ENCODE measurements at regions not wholly inside any gene's neighbourhood (a gene's known extent, or its start where the extent isn't known, plus 50 kb on each side); places are given as distances from the start of the nearest gene placed in this dataset.

DNA sequence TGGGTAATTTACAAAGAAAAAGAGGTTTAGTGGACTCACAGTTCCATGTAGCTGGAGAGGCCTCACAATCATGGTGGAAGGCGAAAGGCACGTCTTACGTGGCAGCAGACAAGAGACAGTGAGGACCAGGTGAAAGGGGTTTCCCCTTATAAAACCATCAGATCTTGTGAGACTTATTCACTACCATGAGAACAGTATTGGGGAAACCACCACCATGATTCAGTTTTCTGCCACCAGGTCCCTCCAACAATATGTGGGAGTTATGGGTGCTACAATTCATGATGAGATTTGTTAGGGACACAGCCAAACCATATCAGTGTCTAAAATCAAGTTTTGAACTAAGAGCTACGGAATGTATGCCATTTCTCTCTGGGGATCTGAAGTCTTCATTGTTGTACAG, 354.8 kb upstream of the C2CD4B start:
- DNase-seq (ENCODE audit: low read depth, low spot score): no peak
- in situ Hi-C loops (cut with HindIII; ENCODE audit: low pct_unique_long_range_greater_than_20kb, low sequenced_read_pairs): no loop called here

DNA sequence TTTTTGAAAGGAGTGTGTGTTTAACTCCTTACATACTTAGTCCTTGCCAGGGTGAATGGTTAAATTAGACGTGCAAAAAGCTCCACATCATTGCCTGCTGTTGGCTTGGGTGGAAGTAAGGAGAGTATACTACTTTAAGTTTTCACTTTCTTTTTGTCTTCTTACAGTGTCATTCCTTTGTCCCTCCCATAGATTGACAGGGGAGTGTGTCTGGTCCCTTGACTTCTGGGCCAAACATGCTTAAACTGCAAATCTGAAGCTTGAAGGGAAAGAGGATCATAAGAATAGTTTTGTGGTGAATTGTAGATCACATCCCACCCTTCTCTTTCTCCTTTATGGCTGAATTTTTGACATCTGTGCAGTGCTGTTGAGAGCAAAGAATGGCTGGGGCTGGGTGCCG, 355.8 kb upstream of the C2CD4B start:
- in situ Hi-C loops (cut with HindIII; ENCODE audit: low pct_unique_long_range_greater_than_20kb, low sequenced_read_pairs): no loop called here
- DNase-seq (ENCODE audit: low read depth, low spot score): no peak

DNA sequence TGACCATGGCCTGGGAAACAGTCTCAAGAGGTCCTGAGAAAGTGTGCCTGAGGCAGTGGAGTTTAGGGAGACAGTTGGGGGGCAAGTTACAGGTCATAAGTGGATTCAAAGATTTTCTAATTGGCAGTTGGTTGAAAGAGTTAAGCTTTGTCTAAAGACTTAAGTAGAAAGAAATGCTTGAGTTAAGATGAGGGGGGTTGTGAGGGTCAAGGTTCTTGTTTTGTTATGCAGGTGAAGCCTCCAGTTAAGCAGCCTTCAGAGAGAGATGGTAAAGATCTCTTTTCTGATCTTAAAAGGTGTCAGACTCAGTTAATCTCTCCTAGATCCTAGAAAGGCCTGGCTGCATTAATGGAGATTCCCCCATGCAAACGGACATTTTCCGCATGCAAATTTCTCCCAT, 356.3 kb upstream of the C2CD4B start:
- in situ Hi-C loops (cut with HindIII; ENCODE audit: low pct_unique_long_range_greater_than_20kb, low sequenced_read_pairs): no loop called here
- DNase-seq (ENCODE audit: low read depth, low spot score): no peak

DNA sequence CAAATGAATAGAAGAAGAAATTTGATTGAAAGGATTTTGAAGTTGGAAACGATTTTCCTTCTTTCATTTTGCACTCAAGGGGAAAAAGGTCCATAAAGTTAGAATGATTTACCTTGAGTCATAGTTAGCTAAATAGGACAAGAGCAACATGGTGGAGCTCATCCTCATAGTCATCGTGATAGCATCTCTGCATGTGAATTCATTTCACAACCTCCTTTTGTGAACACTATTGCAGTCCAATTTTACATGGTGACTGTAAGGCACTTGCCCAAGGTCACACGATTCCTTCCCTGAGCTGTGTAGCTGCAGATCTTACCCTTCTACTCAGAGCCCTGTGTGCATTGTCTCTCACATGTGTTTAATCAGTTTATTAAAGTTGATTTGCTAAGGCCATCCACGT, 359.8 kb upstream of the C2CD4B start:
- no peak for DNase-seq (ENCODE audit: low read depth, low spot score)
- in situ Hi-C loops (cut with HindIII; ENCODE audit: low pct_unique_long_range_greater_than_20kb, low sequenced_read_pairs): no loop called here

DNA sequence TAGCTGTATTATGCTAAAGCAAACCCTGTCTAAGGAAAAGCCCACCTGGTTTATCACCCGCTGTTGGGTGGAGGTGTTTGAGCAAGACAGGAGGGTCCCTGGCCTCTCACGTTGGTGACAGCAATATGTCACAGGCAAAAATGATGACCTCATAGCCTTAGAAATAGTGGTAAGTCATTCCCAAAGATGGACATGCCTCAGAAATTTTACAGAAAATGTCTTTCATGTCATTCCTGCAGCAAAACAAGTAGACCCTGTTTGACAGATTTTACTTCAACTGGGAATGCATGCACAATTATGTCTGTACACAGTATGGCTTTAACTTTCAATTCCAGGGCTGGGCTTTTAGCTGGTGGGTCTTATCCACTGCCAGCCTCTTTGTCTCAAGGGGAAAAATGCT, 362.3 kb upstream of the C2CD4B start:
- in situ Hi-C loops (cut with HindIII; ENCODE audit: low pct_unique_long_range_greater_than_20kb, low sequenced_read_pairs): no loop called here
- no peak for DNase-seq (ENCODE audit: low read depth, low spot score)

DNA sequence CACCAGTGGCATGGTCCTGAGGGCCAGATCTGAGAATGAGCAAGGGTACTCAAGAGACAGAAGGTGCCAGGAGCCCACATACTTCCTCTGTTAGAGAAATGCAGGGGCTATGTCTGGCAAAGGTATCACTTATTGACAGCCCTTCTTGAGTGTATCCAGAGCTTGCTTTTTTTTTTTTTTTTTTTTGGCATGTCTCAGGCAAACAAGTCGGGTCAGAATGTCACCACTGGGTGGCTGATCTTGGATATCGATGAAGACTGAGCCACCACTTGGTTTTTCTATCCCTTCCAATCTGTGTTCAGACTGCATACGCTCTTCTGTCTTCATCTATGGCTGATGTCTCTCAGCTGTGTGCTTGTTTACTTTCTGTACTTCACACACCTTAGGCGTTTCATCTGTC, 363.4 kb upstream of the C2CD4B start:
- in situ Hi-C loops (cut with HindIII; ENCODE audit: low pct_unique_long_range_greater_than_20kb, low sequenced_read_pairs): no loop called here
- no peak for DNase-seq (ENCODE audit: low read depth, low spot score)

DNA sequence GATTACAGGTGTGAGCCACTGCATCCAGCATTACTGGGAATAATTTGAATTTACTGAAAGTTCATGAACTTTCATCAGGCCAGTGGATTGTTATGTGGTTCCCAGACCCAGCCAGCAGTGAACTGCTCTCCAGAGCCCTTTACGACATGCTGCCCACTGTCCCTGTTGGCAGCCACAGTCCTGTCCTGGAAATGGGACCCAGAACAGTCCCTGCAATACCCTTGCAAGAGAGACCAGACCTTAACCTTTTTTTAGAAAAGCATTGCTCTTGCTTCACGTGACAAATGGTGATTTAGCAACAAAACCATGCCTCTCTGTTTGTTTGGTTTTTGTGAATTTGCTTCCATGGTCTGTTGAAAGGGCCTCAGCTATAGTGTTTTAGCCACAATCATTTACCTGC, 367.3 kb upstream of the C2CD4B start:
- DNase-seq (ENCODE audit: low read depth, low spot score): no peak
- in situ Hi-C loops (cut with HindIII; ENCODE audit: low pct_unique_long_range_greater_than_20kb, low sequenced_read_pairs): no loop called here

DNA sequence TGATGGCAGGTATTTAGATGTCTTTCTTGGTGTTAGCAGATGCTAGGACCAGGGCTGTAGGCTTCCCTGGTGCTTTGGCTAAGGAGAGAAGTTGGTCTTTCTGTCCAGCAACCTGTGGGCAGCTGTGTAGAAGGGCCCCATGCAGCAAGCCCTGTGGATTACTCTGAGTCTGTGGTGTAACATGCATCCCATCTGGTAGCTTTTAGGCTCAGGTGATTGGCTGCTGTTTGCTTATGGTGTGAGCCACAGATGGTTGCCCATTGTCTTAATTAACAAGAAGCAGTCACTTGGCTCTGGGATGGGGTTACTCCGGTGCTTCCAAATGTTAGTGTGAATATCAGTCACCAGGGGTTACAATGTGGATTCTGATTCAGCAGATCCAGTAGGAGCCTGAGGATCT, 368.6 kb upstream of the C2CD4B start:
- in situ Hi-C loops (cut with HindIII; ENCODE audit: low pct_unique_long_range_greater_than_20kb, low sequenced_read_pairs): no loop called here
- DNase-seq (ENCODE audit: low read depth, low spot score): no peak

DNA sequence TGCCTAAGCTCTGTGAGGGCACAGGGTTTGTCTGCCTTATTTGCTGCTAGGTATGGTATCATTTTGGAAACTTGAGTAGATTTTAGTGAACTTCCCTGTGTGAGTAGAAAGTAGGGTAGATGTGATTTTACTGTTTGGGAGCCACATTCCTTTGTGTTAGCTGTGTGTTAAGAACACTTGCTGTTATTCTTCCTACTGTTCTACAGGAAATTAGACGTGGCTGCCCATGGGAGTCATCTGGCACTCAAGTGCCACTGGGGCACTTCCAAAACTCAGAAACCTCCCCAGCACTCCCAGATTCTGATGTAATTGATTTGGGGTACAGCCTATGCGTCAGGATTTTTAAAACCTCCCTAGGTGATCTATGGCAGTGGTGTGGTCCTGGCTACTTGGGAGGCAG, 369.9 kb upstream of the C2CD4B start:
- in situ Hi-C loops (cut with HindIII; ENCODE audit: low pct_unique_long_range_greater_than_20kb, low sequenced_read_pairs): no loop called here
- DNase-seq (ENCODE audit: low read depth, low spot score): no peak

DNA sequence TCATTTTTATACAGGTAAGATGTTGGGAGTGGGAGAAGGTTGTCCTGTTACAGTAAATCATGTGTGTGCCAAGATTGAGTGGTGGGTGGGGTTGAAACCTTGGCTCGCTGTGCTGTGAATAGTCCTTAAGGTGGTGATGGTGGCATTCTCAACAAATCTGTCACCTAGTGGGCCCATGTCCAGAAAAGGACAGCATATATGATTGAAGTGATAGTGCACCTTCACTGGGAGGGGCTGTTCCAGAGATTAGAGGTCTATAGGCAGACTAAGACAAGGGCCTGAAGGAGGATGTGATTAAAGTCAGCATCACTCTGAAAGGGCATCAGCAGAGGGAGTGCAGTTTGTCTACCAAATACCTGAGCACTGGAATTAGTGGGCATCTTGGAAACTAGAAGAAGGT, 374.2 kb upstream of the C2CD4B start:
- in situ Hi-C loops (cut with HindIII; ENCODE audit: low pct_unique_long_range_greater_than_20kb, low sequenced_read_pairs): no loop called here
- DNase-seq (ENCODE audit: low read depth, low spot score): no peak

DNA sequence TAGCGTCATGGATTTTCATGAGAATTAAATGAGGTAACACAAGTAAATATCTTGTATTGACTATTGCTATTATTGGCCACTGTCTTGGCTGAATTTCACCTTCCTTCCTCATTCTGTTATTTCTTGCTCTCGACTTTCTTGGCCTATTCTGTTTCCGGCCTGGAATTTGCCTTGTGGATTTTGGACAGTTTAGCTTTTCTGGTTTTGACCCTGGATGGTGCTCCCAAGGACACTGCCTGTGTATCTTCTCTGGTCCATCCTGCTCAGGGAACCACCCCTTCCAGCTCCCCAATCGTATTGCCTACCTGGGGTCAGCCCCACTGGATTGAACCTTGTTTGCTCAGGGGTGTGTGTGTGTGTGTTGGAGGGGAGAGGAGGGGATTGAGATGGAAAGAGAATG, 376.2 kb upstream of the C2CD4B start:
- in situ Hi-C loops (cut with HindIII; ENCODE audit: low pct_unique_long_range_greater_than_20kb, low sequenced_read_pairs): no loop called here

DNA sequence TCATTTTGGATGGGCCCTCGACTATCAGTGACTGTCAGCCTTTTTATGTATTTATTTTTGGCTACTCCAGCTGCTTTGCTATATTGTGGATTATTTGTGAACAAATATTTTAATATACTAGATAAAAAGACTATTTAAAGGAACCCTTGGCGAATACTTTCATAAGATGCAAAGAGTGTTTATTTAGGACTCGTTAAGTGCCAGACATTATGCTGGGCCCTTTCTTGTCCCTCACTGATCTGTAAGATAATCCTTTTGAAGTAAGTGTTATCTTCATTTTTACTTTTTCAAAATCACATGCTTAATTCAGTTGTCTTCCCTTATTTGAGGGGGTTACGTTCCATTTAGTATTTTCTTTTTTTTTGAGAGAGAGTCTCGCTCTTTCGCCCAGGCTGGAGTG, 376.8 kb upstream of the C2CD4B start:
- in situ Hi-C loops (cut with HindIII; ENCODE audit: low pct_unique_long_range_greater_than_20kb, low sequenced_read_pairs): no loop called here
- DNase-seq (ENCODE audit: low read depth, low spot score): no peak

More for the DNA sequence above, 376.2 kb upstream of the C2CD4B start:
- DNase-seq (ENCODE audit: low read depth, low spot score): no peak

DNA sequence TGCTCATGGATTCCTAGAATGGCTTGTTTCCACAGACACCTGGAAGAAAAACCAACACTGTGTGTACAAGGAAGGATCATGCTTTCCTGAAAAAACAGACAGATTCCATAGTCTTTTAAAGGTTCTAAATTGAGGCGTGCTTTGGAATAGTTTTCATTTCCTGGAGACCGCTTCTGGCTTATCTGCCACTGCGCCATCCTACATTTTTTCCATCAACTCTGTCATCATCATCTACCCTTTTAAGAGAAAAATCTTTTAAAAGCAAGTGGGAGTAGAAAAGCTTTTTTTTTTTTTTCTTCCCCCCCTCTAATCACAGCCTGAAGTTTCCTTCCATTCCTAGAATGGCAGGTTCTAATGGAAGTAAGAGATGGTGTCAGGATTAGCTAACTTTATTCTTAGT, 379.4 kb upstream of the C2CD4B start:
- DNase-seq (ENCODE audit: low read depth, low spot score): no peak
- in situ Hi-C loops (cut with HindIII; ENCODE audit: low pct_unique_long_range_greater_than_20kb, low sequenced_read_pairs): no loop called here

DNA sequence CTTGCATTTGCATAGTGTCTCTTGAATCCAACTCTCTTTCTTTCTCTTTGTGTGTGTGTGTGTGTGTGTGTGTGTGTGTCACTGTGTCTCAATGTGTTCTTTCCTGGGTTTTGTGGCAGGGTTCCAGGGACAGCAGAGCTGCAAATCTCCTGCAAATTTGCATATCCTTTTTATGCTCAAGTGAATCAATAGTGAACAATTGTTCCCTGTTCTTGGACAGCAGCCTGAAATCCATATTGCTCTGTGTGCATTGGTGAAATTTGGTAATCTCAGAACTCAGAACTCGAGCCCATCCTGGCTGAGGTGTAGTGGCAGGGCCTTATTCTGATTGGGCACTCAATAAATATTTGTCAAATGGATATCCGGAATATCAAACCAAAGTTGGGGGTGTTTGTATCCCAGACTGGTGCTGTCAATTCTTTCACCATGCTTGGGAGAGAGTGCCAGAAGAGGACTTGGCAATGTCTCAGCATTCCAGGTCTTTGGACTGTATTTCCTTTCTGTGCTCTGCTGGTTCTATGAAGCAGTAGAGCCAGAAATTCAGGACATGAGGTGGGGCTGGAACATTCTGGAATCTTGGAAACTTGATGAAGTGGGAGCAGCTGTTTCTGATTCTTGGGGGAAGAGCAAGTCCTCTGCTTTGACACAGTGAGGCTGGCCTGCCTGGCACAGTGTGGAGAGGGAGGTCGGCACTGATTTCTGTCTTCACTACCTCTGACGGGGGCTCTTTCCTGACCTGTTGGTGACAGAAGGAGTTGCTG, 380.6 kb upstream of the C2CD4B start:
- in situ Hi-C loops (cut with HindIII; ENCODE audit: low pct_unique_long_range_greater_than_20kb, low sequenced_read_pairs): no loop called here

DNA sequence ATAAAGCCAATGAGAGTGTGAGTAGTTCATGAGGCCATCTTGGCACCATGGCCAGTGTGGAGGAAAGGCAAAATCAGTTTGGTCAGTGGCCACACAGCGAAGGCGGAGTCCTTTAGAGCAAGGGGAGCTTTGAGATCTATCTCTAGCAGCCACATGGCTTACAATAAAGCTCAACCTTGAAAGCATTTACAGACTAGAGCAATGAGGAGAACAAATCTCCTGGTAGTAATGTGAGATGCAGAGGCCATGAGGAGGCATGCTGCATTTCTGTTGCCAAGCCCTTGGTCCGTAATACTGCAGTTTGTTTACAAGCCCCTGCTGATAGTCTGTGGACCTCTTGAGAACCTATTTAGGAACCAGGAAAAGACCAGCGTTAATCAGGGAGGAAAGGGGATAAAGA, 381.5 kb upstream of the C2CD4B start:
- no peak for DNase-seq (ENCODE audit: low read depth, low spot score)
- in situ Hi-C loops (cut with HindIII; ENCODE audit: low pct_unique_long_range_greater_than_20kb, low sequenced_read_pairs): no loop called here

More for the DNA sequence above, 380.6 kb upstream of the C2CD4B start:
- no peak for DNase-seq (ENCODE audit: low read depth, low spot score)

DNA sequence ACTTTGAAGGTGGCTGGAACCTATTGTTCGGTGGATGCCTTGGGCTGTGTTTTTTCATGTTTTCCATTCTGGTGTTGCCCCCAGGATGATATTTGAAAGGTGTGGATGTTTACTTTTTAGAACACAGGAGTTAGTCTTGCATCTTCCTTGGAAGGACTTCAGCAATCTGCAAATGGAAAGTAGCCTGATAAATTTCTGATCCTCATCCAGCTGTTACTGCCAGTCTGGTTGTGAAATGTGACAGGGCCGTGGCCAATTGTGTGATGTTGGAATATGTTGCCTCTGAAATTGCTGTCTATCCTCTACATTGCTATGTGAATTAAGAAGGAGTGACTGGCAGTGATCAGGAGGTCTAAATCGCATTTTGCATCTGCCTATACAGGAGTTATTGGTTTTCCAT, 382.5 kb upstream of the C2CD4B start:
- in situ Hi-C loops (cut with HindIII; ENCODE audit: low pct_unique_long_range_greater_than_20kb, low sequenced_read_pairs): no loop called here
- DNase-seq (ENCODE audit: low read depth, low spot score): no peak

DNA sequence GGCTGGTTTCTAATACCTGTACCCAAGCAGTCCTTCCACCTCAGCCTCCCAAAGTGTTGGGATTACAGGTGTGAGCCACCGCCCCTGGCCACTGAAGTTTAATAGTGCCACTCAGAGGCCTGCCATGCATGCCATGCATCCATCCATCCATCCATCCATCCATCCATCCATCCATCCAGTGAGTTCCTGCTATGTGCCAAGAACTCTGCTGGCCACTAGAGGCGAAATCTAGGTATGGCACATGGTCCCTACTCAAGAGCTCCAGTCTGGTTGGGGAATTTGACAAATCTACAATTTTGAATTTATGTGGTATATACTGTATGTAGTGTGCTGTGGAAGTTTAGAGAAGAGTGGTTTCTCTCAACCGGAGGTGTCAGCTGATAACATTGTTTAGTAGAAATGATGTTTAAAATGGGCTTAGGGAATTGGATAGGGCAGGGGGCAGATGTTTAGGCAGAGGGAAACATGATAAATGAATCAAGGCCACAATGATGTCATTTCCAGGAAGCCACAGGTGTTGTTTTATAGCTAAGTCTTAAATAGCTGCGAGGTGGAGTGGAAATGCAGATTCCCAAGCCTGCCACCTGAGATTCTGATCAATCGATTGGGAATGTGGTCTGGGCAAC, 384.4 kb upstream of the C2CD4B start:
- peak; percentile 74 for DNase-seq (ENCODE audit: low read depth, low spot score)
- in situ Hi-C loops (cut with HindIII; ENCODE audit: low pct_unique_long_range_greater_than_20kb, low sequenced_read_pairs): no loop called here

DNA sequence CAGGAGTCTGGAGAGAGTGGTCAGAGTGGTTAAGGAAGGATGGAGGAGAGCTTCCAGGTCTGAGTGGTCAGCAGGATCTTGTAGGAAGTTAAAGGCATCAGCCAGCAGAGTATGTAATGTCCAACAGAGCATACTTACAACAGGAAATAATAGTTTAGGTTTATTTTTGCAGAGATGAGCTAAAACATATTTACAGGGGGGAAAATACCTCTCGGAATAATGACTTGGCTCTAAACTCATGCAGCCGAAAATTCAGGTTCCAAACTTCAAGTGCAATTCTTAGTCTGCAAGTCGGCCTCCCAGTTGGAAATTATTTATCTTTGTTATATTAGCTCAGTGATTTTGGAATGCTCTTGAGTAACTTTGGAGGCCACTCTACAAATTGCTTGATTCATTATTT, 385.0 kb upstream of the C2CD4B start:
- in situ Hi-C loops (cut with HindIII; ENCODE audit: low pct_unique_long_range_greater_than_20kb, low sequenced_read_pairs): no loop called here
- no peak for DNase-seq (ENCODE audit: low read depth, low spot score)

DNA sequence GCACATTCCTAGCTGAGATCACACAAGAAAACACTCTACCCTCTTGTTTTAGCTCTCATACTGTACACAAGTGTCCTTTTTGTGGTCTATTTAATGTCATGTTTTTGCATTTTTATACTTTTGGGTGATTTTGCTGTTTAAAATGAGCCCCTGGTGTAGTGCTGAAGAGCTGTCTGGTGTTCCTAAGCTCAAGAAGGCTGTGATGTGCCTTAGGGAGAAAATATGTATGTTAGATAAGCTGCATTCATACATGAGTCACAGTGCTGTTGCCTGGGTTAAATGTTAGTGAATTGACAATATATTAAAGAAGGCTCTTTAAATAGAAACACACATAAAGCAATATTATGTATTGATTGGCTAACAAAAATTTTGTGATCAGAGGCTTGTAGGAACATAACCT, 387.4 kb upstream of the C2CD4B start:
- DNase-seq (ENCODE audit: low read depth, low spot score): no peak
- in situ Hi-C loops (cut with HindIII; ENCODE audit: low pct_unique_long_range_greater_than_20kb, low sequenced_read_pairs): no loop called here

Data from SK-MEL-5 (cell line).